Nephron progenitor cell (in vitro differentiated cells): ENCODE measurements at regions not wholly inside any gene's neighbourhood (a gene's known extent, or its start where the extent isn't known, plus 50 kb on each side); places are given as distances from the start of the nearest gene placed in this dataset.

Experiments used
- DNase-seq: peaks from one replicate; pipeline ENCODE4 v3.0.0; 2021
- H3K27ac Mint-ChIP-seq: 2 replicates; pipeline ENCODE4 v1.8.0; 2021; ENCODE audit warnings: mild to moderate bottlenecking, moderate library complexity, mixed read lengths
- H3K27me3 Mint-ChIP-seq: 2 replicates; pipeline ENCODE4 v1.8.0; 2021; ENCODE audit warnings: mild to moderate bottlenecking, low read depth, mixed read lengths; ENCODE audit not compliant: poor library complexity
- H3K36me3 Mint-ChIP-seq: 2 replicates; pipeline ENCODE4 v1.8.0; 2021; ENCODE audit warnings: low read depth, mixed read lengths
- H3K4me1 Mint-ChIP-seq: 2 replicates; pipeline ENCODE4 v1.8.0; 2021; ENCODE audit warnings: mixed read lengths
- H3K4me3 Mint-ChIP-seq: 2 replicates; pipeline ENCODE4 v1.8.0; 2021; ENCODE audit warnings: mild to moderate bottlenecking, moderate library complexity, mixed read lengths
- H3K9me3 Mint-ChIP-seq: 2 replicates; pipeline ENCODE4 v1.8.0; 2021; ENCODE audit warnings: mild to moderate bottlenecking, moderate library complexity, mixed read lengths
- CTCF ChIP-seq: fragments of 200-600 bp; sonication (generic); IDR thresholded peaks from 2 replicates; pipeline ENCODE4 v1.5.0; 2021; ENCODE audit warnings: antibody characterized with exemption

- Mint-ChIP-seq H3K4me1 (no peaks in the 10 kb centered on the region), H3K9me3 (no peaks in the 10 kb centered on the region), H3K27ac (no peak overlapping the region), H3K36me3 (no peaks in the 10 kb centered on the region), H3K4me3 (no peak overlapping the region), H3K27me3 (no peaks in the 10 kb centered on the region)
- no peak for DNase-seq
- TF ChIP-seq CTCF: no peak
These were observed 195.6 kb downstream of the KCTD12 start for GRCh38 chr13:76690611-76691010.

- no peaks in the 10 kb centered on the region for H3K9me3 Mint-ChIP-seq
- H3K4me1 Mint-ChIP-seq: no peaks in the 10 kb centered on the region
- no peak overlapping the region for H3K27ac Mint-ChIP-seq
- no peak for TF ChIP-seq CTCF
- no peaks in the 10 kb centered on the region for H3K36me3 Mint-ChIP-seq
- DNase-seq: no peak
- H3K27me3 Mint-ChIP-seq: no peaks in the 10 kb centered on the region
- H3K4me3 Mint-ChIP-seq: no peak overlapping the region
These were observed 198.7 kb downstream of the KCTD12 start for GRCh38 chr13:76687467-76687866.

GRCh38 chr13:76685938-76686337, 200.3 kb downstream of the KCTD12 start:
- Mint-ChIP-seq H3K27ac (no peak overlapping the region), H3K36me3 (no peaks in the 10 kb centered on the region), H3K9me3 (no peaks in the 10 kb centered on the region), H3K4me1 (no peaks in the 10 kb centered on the region), H3K4me3 (no peak overlapping the region), H3K27me3 (no peaks in the 10 kb centered on the region)
- no peak for TF ChIP-seq CTCF
- DNase-seq: no peak

- Mint-ChIP-seq H3K36me3 (no peaks in the 10 kb centered on the region), H3K27me3 (no peaks in the 10 kb centered on the region), H3K4me3 (no peak overlapping the region), H3K4me1 (no peaks in the 10 kb centered on the region), H3K9me3 (no peaks in the 10 kb centered on the region), H3K27ac (no peak overlapping the region)
- TF ChIP-seq CTCF: no peak
- DNase-seq: no peak
These were observed 201.9 kb downstream of the KCTD12 start for GRCh38 chr13:76684336-76684735.

GRCh38 chr13:76683854-76684253, 202.4 kb downstream of the KCTD12 start:
- no peak for TF ChIP-seq CTCF
- no peak overlapping the region for H3K4me3 Mint-ChIP-seq
- no peaks in the 10 kb centered on the region for H3K36me3 Mint-ChIP-seq
- H3K27me3 Mint-ChIP-seq: no peaks in the 10 kb centered on the region
- H3K9me3 Mint-ChIP-seq: no peaks in the 10 kb centered on the region
- H3K4me1 Mint-ChIP-seq: no peaks in the 10 kb centered on the region
- DNase-seq: no peak
- H3K27ac Mint-ChIP-seq: no peak overlapping the region

GRCh38 chr13:76683168-76683567, 203.0 kb downstream of the KCTD12 start:
- no peak for TF ChIP-seq CTCF
- no peaks in the 10 kb centered on the region for H3K4me1 Mint-ChIP-seq
- no peak for DNase-seq
- H3K9me3 Mint-ChIP-seq: no peaks in the 10 kb centered on the region
- no peaks in the 10 kb centered on the region for H3K27me3 Mint-ChIP-seq
- H3K4me3 Mint-ChIP-seq: no peak overlapping the region
- no peak overlapping the region for H3K27ac Mint-ChIP-seq
- no peaks in the 10 kb centered on the region for H3K36me3 Mint-ChIP-seq
